Colonic mucosa (tissue), 4 donors: ENCODE measurements at regions not wholly inside any gene's neighbourhood (a gene's known extent, or its start where the extent isn't known, plus 50 kb on each side); places are given as distances from the start of the nearest gene placed in this dataset.

Experiments used
- DNase-seq: peaks from one replicate; pipeline ENCODE4 v3.0.0-alpha.2; 2020
- H3K27ac ChIP-seq: fragments of 200-600 bp; one replicate; pipeline ENCODE4 v1.8.0; 2021
- H3K27me3 ChIP-seq: fragments of 200-600 bp; one replicate; pipeline ENCODE4 v1.8.0; 2021
- H3K36me3 ChIP-seq: fragments of 200-600 bp; one replicate; pipeline ENCODE4 v1.8.0; 2021
- H3K4me1 ChIP-seq: fragments of 200-600 bp; one replicate; pipeline ENCODE4 v1.8.0; 2021; ENCODE audit warnings: mild to moderate bottlenecking
- H3K4me3 ChIP-seq: fragments of 200-600 bp; one replicate; pipeline ENCODE4 v1.8.0; 2021
- H3K9ac ChIP-seq, 2 donors: one replicate each; pipeline ENCODE4 v1.7.0; 2013; ENCODE audit warnings: control low read depth in 2 of 2, low read depth in 2 of 2, low read length in 2 of 2
- H3K9me3 ChIP-seq: fragments of 200-600 bp; one replicate; pipeline ENCODE4 v1.8.0; 2021
- CTCF ChIP-seq: fragments of 200-600 bp; IDR thresholded peaks from one replicate; pipeline ENCODE4 v1.8.0; 2022; ENCODE audit warnings: antibody characterized with exemption, mild to moderate bottlenecking
- intact Hi-C: fragments of 100-400 bp; cut with DNase I; formaldehyde crosslinking; loops from one replicate; pipeline ENCODE4 v1.14.1; 2022
- donor health status: healthy.
- donor health status: DM: no; HTN: no; CAD: no.
- donor health status: DM: no; HTN: no; CAD: no.

GRCh38 chr18:60980422-60981005 is 352.7 kb upstream of the CDH20 start:
- Histone ChIP-seq H3K4me1 (no peaks in the 10 kb centered on the region), H3K36me3 (no peaks in the 10 kb centered on the region), H3K4me3 (no peak overlapping the region), H3K9me3 (no peaks in the 10 kb centered on the region), H3K27me3 (no peaks in the 10 kb centered on the region), H3K27ac (no peak overlapping the region), H3K9ac (no peak overlapping the region)
- no peak for TF ChIP-seq CTCF
- DNase-seq, result no peak
- intact Hi-C loops, result no loop called here

GRCh38 chr18:60981682-60982328 is 351.4 kb upstream of the CDH20 start:
- no peak overlapping the region for H3K9ac ChIP-seq
- no peak for DNase-seq
- H3K4me3 ChIP-seq, result no peak overlapping the region
- H3K27me3 ChIP-seq, result no peaks in the 10 kb centered on the region
- TF ChIP-seq CTCF, result no peak
- H3K4me1 ChIP-seq, result no peaks in the 10 kb centered on the region
- no peaks in the 10 kb centered on the region for H3K9me3 ChIP-seq
- no peak overlapping the region for H3K27ac ChIP-seq
- H3K36me3 ChIP-seq, result no peaks in the 10 kb centered on the region
- intact Hi-C loops, result no loop called here

- H3K36me3 ChIP-seq, result no peaks in the 10 kb centered on the region
- no peak overlapping the region for H3K4me3 ChIP-seq
- no peaks in the 10 kb centered on the region for H3K27me3 ChIP-seq
- H3K4me1 ChIP-seq, result no peaks in the 10 kb centered on the region
- H3K27ac ChIP-seq, result no peak overlapping the region
- intact Hi-C loops, result no loop called here
- no peak overlapping the region for H3K9ac ChIP-seq
- TF ChIP-seq CTCF, result no peak
- H3K9me3 ChIP-seq, result no peaks in the 10 kb centered on the region
- DNase-seq, result no peak
Observed at GRCh38 chr18:60982329-60982695, 350.9 kb upstream of the CDH20 start.

GRCh38 chr18:60982928-60983327 is 350.3 kb upstream of the CDH20 start:
- no peaks in the 10 kb centered on the region for H3K27me3 ChIP-seq
- no peak for TF ChIP-seq CTCF
- intact Hi-C loops, result no loop called here

GRCh38 chr18:60984510-60984909 is 348.7 kb upstream of the CDH20 start:
- H3K27ac ChIP-seq, result no peak overlapping the region
- no peaks in the 10 kb centered on the region for H3K4me1 ChIP-seq
- no peak for TF ChIP-seq CTCF
- H3K9me3 ChIP-seq, result no peaks in the 10 kb centered on the region
- no peak for DNase-seq
- no peak overlapping the region for H3K9ac ChIP-seq
- no peaks in the 10 kb centered on the region for H3K36me3 ChIP-seq
- intact Hi-C loops, result no loop called here
- no peak overlapping the region for H3K4me3 ChIP-seq
- H3K27me3 ChIP-seq, result no peaks in the 10 kb centered on the region

More at GRCh38 chr18:60982928-60983327, 350.3 kb upstream of the CDH20 start:
- Histone ChIP-seq H3K9me3 (no peaks in the 10 kb centered on the region), H3K36me3 (no peaks in the 10 kb centered on the region), H3K9ac (no peak overlapping the region), H3K27ac (no peak overlapping the region), H3K4me3 (no peak overlapping the region), H3K4me1 (no peaks in the 10 kb centered on the region)
- no peak for DNase-seq
